HFF-Myc (cell line): ENCODE measurements at regions not wholly inside any gene's neighbourhood (a gene's known extent, or its start where the extent isn't known, plus 50 kb on each side); places are given as distances from the start of the nearest gene placed in this dataset.
"Not testable (repeated sequence)": the region's sequence is repeated elsewhere in the genome, so short reads cannot be mapped to it uniquely, and the experiment has no call there.

Experiments used
- DNase-seq: peaks from one replicate; pipeline ENCODE4 v3.0.0-alpha.2; 2011; ENCODE audit warnings: low read depth; ENCODE audit errors: extremely low read depth
- H3K4me3 ChIP-seq: replicated peaks from 2 replicates; pipeline ENCODE4 v1.5.1; 2011; ENCODE audit warnings: low read depth, mild to moderate bottlenecking, control low read depth, low read length
- CTCF ChIP-seq: IDR thresholded peaks from 2 replicates; pipeline ENCODE4 v1.5.1; 2012; ENCODE audit warnings: mild to moderate bottlenecking, low read depth, low read length, control low read depth; ENCODE audit errors: missing control alignments

- DNase-seq: no peak
- TF ChIP-seq CTCF: no peak
- no peak overlapping the region for H3K4me3 ChIP-seq
Observed at GRCh38 chr1:78329475-78329874, 161.3 kb upstream of the PTGFR start.

- DNase-seq: no peak
- no peak overlapping the region for H3K4me3 ChIP-seq
- TF ChIP-seq CTCF: no peak
Observed at GRCh38 chr1:78331799-78332198, 159.0 kb upstream of the PTGFR start.

GRCh38 chr1:78333502-78333901 is 157.3 kb upstream of the PTGFR start:
- DNase-seq: peak; percentile 45
- TF ChIP-seq CTCF: peak; percentile 75
- no peak overlapping the region for H3K4me3 ChIP-seq

GRCh38 chr1:78334114-78334513 is 156.7 kb upstream of the PTGFR start:
- no peak for DNase-seq
- H3K4me3 ChIP-seq: no peak overlapping the region
- no peak for TF ChIP-seq CTCF

GRCh38 chr1:78334952-78335351 is 155.8 kb upstream of the PTGFR start:
- DNase-seq: no peak
- no peak overlapping the region for H3K4me3 ChIP-seq
- no peak for TF ChIP-seq CTCF

- H3K4me3 ChIP-seq, DNase-seq: not testable (repeated sequence)
Observed at GRCh38 chr1:78336751-78337150, 154.0 kb upstream of the PTGFR start.

GRCh38 chr1:78339490-78339889 is 151.3 kb upstream of the PTGFR start:
- no peak for TF ChIP-seq CTCF
- no peak overlapping the region for H3K4me3 ChIP-seq
- peak; percentile 30 for DNase-seq
